ENCODE measurements at regions not wholly inside any gene's neighbourhood (a gene's known extent, or its start where the extent isn't known, plus 50 kb on each side); places are given as distances from the start of the nearest gene placed in this dataset.
"Not testable (repeated sequence)": the region's sequence is repeated elsewhere in the genome, so short reads cannot be mapped to it uniquely, and the experiment has no call there.

- DNase-seq (ENCODE audit: low read depth) = no peak
Measured at GRCh38 chr18:22043837-22044236, 125.6 kb upstream of the GATA6 start.

- no peak for DNase-seq (ENCODE audit: low read depth)
Measured at GRCh38 chr18:22044474-22045220, 124.7 kb upstream of the GATA6 start.

GRCh38 chr18:22045221-22045918 lies 124.0 kb upstream of the GATA6 start:
- DNase-seq (ENCODE audit: low read depth) = no peak

- DNase-seq (ENCODE audit: low read depth) = no peak
Measured at GRCh38 chr18:22046473-22046872, 122.9 kb upstream of the GATA6 start.

GRCh38 chr18:22047485-22047884 lies 121.9 kb upstream of the GATA6 start:
- DNase-seq (ENCODE audit: low read depth) = no peak

GRCh38 chr18:22048221-22048620 lies 121.2 kb upstream of the GATA6 start:
- no peak for DNase-seq (ENCODE audit: low read depth)

GRCh38 chr18:22048932-22049615 lies 120.3 kb upstream of the GATA6 start:
- no peak for DNase-seq (ENCODE audit: low read depth)

DNA sequence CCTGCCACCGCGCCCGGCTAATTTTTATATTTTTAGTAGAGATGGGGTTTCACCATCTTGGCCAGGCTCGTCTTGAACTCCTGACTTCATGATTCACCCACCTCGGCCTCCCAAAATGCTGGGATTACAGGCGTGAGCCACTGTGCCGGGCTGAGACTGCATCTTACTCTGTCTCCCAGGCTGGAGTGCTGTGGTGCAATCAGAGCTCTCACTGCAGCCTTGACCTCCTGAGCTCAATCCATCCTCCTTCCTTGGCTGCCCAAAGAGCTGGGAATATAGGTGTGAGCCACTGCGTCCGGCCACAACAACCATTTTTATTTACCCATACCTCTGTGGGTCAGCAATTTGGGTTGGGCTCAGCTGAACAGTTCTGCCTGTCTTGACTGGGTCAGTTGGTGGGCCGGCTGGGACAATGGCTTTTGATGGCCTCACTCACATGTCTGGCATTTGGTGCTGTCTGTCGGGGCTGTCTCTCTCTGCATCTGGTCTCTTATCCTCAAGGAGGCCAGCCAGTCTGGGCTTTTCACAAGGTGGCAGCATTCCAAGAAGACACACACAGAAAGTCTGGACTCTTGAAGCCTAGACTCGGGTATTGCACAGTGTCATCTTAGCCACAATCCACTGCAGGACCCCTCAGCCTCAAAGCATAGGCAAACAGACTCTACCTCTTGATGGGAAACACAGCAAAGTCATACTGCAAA lies 116.8 kb upstream of the GATA6 start:
- no peak for DNase-seq (ENCODE audit: low read depth)

GRCh38 chr18:22055466-22056238 lies 113.7 kb upstream of the GATA6 start:
- no peak for DNase-seq (ENCODE audit: low read depth)

DNA sequence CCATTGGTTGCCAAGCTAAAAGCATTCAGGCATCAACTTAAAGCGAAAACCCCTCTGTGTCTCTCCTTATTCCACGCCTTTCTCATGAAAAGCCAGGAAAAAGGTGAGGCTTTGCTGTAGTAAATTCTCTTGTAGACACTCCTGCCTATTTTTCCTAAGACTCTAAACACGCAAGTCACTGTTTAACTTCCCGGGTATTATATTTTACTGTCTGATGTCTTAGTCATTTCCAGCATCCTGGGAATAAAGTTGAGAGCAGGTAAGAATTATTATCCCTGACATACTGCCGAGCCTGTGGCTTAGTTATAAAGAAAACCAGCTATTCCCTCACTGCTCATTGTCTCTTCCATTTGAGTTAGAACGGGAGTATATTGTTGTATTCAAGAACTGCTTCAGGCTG lies 112.4 kb upstream of the GATA6 start:
- DNase-seq (ENCODE audit: low read depth) = no peak

GRCh38 chr18:22057908-22058527 lies 111.4 kb upstream of the GATA6 start:
- no peak for DNase-seq (ENCODE audit: low read depth)

- DNase-seq (ENCODE audit: low read depth) = no peak
Measured at GRCh38 chr18:22060361-22060760, 109.0 kb upstream of the GATA6 start.

GRCh38 chr18:22063102-22063501 lies 106.3 kb upstream of the GATA6 start:
- no peak for DNase-seq (ENCODE audit: low read depth)

DNA sequence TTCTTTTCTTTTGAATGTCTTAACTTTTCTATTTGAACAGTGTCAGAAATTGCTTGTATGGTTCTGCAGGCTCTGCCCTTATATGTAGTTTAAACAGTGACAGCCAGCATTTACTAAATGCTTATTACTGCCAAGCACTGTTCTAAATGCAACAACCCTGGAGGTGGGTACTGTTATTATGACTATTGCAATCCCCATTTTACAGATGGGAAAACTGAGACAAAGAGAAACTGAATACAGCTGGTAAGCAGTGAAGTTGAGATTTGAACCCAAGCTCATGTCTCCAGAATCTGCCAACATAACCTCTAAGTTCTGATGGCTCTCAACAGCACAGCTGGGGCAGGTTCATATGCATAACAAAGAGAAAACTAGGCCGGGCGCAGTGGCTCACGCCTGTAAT lies 105.7 kb upstream of the GATA6 start:
- no peak for DNase-seq (ENCODE audit: low read depth)

DNA sequence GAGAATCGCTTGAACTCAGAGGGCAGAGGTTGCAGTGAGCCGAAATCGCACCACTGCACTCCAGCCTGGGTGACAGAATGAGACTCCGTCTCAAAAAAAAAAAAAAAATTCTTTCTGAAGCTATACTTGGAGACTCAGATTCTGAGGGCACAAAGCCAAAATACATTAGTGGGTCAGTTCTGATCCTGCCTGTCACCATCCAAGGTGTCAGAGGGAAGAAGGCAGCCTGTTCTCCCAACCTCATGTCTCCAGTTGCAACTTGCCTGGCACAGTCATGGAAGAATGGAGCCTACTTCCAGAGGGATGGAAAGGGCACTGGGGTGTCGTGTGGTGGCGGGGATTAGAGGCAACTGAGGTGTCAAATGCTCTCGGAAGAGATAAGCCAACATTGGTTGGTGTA lies 104.8 kb upstream of the GATA6 start:
- DNase-seq (ENCODE audit: low read depth) = no peak

DNA sequence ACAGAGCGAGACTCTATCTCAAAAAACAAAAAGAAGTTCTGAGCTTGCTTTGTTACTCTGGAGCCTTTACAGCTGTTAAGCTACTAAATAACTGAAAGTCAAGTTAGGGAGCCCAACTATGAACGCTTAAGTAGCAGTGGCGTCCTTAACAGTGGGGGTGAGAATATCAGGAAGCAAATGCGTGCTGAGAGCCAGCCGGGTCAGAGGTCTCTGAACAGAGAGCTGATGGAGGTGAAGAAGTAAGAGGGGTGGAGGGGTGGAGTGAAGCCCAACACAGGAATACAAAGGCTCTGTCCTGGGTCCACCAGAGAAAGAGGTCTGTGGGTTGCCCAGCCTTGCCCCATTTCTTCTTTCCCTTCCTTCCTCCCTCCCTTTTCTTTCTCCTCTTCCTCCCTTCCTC lies 104.1 kb upstream of the GATA6 start:
- DNase-seq (ENCODE audit: low read depth) = no peak

GRCh38 chr18:22066083-22066485 lies 103.3 kb upstream of the GATA6 start:
- no peak for DNase-seq (ENCODE audit: low read depth)

DNA sequence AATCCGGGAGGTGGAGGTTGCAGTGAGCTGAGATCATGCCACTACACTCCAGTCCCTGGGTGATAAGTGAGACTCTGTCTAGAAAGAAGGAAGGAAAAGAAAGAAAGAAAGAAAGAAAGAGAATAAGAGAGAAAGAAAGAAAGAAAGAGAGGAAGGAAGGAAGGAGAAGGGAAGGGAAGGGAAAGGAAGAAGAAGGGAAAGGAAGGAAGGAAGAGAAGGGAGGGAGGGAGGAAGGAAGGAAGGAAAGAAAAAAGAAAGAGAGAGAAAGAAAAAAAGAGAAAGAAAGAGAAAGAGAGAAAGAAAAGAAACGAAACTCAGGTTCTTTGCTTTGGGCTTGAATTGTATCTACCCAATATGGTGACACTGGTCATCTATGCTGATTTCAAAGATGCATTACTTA lies 102.3 kb upstream of the GATA6 start:
- DNase-seq (ENCODE audit: low read depth) = no peak

DNA sequence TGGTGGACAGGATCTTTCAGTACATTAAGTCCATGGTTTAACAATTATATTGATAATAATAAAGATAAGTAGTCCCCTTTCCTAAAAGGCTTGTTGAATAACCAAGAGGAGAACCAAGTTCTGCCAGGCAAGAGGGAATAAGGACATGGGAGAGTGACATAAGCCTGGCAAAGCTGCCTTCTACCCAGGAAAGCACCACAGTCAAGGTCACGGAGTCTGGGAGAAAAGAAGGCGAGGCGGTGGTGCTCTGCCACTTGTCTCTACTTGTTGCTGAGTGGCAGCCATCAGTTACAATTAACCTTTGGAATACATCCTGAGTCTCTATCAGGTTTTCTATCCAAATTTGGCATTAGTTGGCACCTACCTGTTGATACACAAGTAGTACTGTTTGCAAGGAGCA lies 101.7 kb upstream of the GATA6 start:
- DNase-seq (ENCODE audit: low read depth) = no peak

DNA sequence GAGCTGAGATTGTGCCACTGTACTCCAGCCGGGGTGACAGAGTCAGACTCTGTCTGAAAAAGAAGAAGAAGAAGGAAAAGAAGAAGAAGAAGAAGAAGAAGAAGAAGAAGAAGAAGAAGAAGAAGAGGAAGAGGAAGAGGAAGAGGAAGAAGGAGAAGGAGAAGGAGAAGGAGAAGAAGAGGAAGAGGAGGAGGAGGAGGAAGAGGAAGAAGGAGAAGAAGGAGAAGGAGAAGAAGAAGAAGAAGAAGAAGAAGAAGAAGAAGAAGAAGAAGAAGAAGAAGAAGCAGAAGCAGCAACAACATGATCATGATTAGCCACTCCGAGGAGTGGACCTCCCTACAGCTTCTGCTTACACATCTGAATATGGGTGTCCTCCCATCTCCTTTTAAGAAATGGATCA lies 100.6 kb upstream of the GATA6 start:
- not testable (repeated sequence) for DNase-seq (ENCODE audit: low read depth)

DNA sequence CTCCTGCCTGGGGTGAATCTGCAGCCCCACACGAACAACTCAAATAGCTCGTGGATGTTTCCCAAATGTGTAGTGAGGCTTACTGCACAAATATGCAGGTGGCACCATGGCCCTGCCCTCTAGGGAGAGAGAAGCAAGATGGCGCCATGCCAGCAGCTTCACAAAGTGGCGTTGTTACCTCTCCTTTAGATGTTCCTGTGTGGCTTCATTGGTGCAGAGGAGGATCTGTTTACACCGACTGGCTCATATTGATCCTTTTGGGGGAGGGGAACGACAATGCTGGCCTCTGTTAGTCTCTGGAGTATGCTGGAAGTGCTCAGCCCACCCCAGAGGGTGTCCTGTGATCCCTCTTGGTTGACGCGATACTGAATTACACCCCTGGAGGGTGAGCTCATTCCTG lies 99.5 kb upstream of the GATA6 start:
- no peak for DNase-seq (ENCODE audit: low read depth)
